ENCODE measurements at regions not wholly inside any gene's neighbourhood (a gene's known extent, or its start where the extent isn't known, plus 50 kb on each side); places are given as distances from the start of the nearest gene placed in this dataset.

DNA sequence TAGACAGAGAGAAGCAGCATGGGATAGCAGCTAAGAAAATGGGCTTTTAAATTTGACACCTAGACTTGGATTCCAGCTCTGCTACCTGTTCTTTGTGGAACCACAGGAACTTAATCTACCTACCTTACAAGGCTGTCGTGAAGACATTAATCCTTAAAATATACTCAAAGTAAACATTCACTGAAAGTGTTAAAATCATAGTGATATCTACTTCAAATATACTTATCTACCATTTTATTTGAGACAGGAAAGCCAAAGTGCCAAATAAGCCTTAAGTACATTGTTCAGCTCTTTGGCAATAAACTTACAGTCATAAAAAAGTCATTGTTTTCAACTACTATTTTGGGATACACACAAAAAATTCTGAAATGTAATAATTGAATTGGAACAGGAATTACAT is 295.0 kb upstream of the PITX2 start:
- TF ChIP-seq MAX (IDR thresholded peaks at IDR 0.05), result no peak
- TF ChIP-seq CEBPB (IDR thresholded peaks at IDR 0.05), result no peak
- no peak for TF ChIP-seq TEAD4 (IDR thresholded peaks at IDR 0.05)
- no peak for TF ChIP-seq YY1 (IDR thresholded peaks at IDR 0.05; ENCODE audit: low read depth)
- TF ChIP-seq NFIC (IDR thresholded peaks at IDR 0.05), result no peak
- no peak for TF ChIP-seq TAF1 (IDR thresholded peaks at IDR 0.05; ENCODE audit: low read depth)
- TF ChIP-seq FOXM1 (IDR thresholded peaks at IDR 0.05; ENCODE audit: borderline replicate concordance, low read depth), result no peak
- TF ChIP-seq, protein P1, sequence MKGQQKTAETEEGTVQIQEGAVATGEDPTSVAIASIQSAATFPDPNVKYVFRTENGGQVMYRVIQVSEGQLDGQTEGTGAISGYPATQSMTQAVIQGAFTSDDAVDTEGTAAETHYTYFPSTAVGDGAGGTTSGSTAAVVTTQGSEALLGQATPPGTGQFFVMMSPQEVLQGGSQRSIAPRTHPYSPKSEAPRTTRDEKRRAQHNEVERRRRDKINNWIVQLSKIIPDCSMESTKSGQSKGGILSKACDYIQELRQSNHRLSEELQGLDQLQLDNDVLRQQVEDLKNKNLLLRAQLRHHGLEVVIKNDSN (IDR thresholded peaks at IDR 0.05), result no peak
- TF ChIP-seq EP300 (IDR thresholded peaks at IDR 0.05; ENCODE audit: borderline replicate concordance), result no peak
- TF ChIP-seq ZBTB7A (IDR thresholded peaks at IDR 0.05; ENCODE audit: low read depth), result no peak
- no peak for TF ChIP-seq RAD21 (IDR thresholded peaks at IDR 0.05; ENCODE audit: low read depth)
- TF ChIP-seq EGR1 (IDR thresholded peaks at IDR 0.05), result no peak
- no peak for TF ChIP-seq CREB1 (IDR thresholded peaks at IDR 0.05; ENCODE audit: low read depth)
- no peak for TF ChIP-seq TCF12 (IDR thresholded peaks at IDR 0.05; ENCODE audit: low read depth)
- TF ChIP-seq REST (IDR thresholded peaks at IDR 0.05; ENCODE audit: low read depth), result no peak

- TF ChIP-seq NFIC (IDR thresholded peaks at IDR 0.05) (no peak), RAD21 (IDR thresholded peaks at IDR 0.05; ENCODE audit: low read depth) (no peak)
These were observed 298.1 kb upstream of the PITX2 start for GRCh38 chr4:110920990-110921389.

DNA sequence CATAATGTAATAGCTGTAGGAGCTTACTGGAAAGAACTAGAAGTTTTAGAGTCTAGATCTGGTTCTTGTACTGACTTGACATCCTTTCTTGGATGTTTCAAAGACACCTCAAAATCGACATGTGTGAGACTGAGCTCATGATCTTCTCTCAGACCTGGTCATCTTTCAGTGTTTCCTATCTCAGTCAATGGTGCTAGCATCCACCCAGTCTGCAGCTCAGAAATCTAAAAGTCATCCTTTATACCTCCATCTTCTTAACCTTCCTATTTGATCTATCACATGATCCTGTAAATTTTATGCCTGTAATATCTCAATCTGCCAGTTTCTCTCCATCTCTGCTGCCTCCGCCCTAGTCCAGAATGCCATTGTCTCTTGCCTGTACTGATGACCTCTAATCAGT is 301.9 kb upstream of the PITX2 start:
- TF ChIP-seq ZBTB7A (IDR thresholded peaks at IDR 0.05; ENCODE audit: low read depth) (no peak), REST (IDR thresholded peaks at IDR 0.05; ENCODE audit: low read depth) (no peak), CREB1 (IDR thresholded peaks at IDR 0.05; ENCODE audit: low read depth) (no peak), TAF1 (IDR thresholded peaks at IDR 0.05; ENCODE audit: low read depth) (no peak), TCF12 (IDR thresholded peaks at IDR 0.05; ENCODE audit: low read depth) (no peak), NFIC (IDR thresholded peaks at IDR 0.05) (no peak), EP300 (IDR thresholded peaks at IDR 0.05; ENCODE audit: borderline replicate concordance) (no peak), EGR1 (IDR thresholded peaks at IDR 0.05) (no peak), YY1 (IDR thresholded peaks at IDR 0.05; ENCODE audit: low read depth) (no peak), RAD21 (IDR thresholded peaks at IDR 0.05; ENCODE audit: low read depth) (no peak), FOXM1 (IDR thresholded peaks at IDR 0.05; ENCODE audit: borderline replicate concordance, low read depth) (no peak), MAX (IDR thresholded peaks at IDR 0.05) (no peak), TEAD4 (IDR thresholded peaks at IDR 0.05) (no peak), CEBPB (IDR thresholded peaks at IDR 0.05) (no peak)
- TF ChIP-seq, protein P1 (IDR thresholded peaks at IDR 0.05), result no peak

- TF ChIP-seq CEBPB (IDR thresholded peaks at IDR 0.05) (no peak), ZBTB7A (IDR thresholded peaks at IDR 0.05; ENCODE audit: low read depth) (no peak), TAF1 (IDR thresholded peaks at IDR 0.05; ENCODE audit: low read depth) (no peak), TEAD4 (IDR thresholded peaks at IDR 0.05) (no peak), FOXM1 (IDR thresholded peaks at IDR 0.05; ENCODE audit: borderline replicate concordance, low read depth) (no peak), MAX (IDR thresholded peaks at IDR 0.05) (no peak), YY1 (IDR thresholded peaks at IDR 0.05; ENCODE audit: low read depth) (no peak), TCF12 (IDR thresholded peaks at IDR 0.05; ENCODE audit: low read depth) (no peak), RAD21 (IDR thresholded peaks at IDR 0.05; ENCODE audit: low read depth) (no peak), EP300 (IDR thresholded peaks at IDR 0.05; ENCODE audit: borderline replicate concordance) (no peak), EGR1 (IDR thresholded peaks at IDR 0.05) (no peak), CREB1 (IDR thresholded peaks at IDR 0.05; ENCODE audit: low read depth) (no peak)
- TF ChIP-seq, protein P1 (IDR thresholded peaks at IDR 0.05), result no peak
These were observed 304.0 kb upstream of the PITX2 start for GRCh38 chr4:110926841-110927400.

- TF ChIP-seq ZBTB7A (IDR thresholded peaks at IDR 0.05; ENCODE audit: low read depth) (no peak), NFIC (IDR thresholded peaks at IDR 0.05) (no peak), REST (IDR thresholded peaks at IDR 0.05; ENCODE audit: low read depth) (no peak), EP300 (IDR thresholded peaks at IDR 0.05; ENCODE audit: borderline replicate concordance) (no peak), FOXM1 (IDR thresholded peaks at IDR 0.05; ENCODE audit: borderline replicate concordance, low read depth) (no peak), EGR1 (IDR thresholded peaks at IDR 0.05) (no peak), CREB1 (IDR thresholded peaks at IDR 0.05; ENCODE audit: low read depth) (no peak), CEBPB (IDR thresholded peaks at IDR 0.05) (no peak), RAD21 (IDR thresholded peaks at IDR 0.05; ENCODE audit: low read depth) (no peak), MAX (IDR thresholded peaks at IDR 0.05) (no peak), TAF1 (IDR thresholded peaks at IDR 0.05; ENCODE audit: low read depth) (no peak)
These were observed 310.5 kb upstream of the PITX2 start for GRCh38 chr4:110933341-110933740.

Measured in Ishikawa (cell line).